Right renal cortex interstitium (tissue), 3 donors: ENCODE measurements at regions not wholly inside any gene's neighbourhood (a gene's known extent, or its start where the extent isn't known, plus 50 kb on each side); places are given as distances from the start of the nearest gene placed in this dataset.

Experiments
- DNase-seq, 3 donors: peaks; one replicate each; pipeline ENCODE4 v3.0.0-alpha.2; 2013; ENCODE audit warnings: low read depth in 3 of 3, low spot score in 2 of 3

DNA sequence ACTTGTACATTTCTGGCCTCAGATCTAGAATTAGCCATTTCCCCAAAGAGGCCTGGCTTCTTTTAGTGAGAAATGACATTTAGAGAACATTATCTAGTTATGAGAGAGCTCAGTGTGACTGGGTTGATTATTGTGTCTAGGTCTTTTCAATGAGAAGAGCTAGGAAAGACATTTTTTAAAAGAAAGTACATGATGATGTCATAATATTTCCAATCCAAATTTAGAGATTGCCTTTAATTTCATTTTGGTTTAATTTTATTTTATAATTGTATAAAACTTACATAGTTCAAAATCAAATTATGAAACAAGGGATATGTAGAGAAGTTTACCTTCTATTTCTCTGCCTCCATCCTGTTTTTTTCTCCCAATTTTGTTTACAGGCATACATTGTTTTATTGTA lies 354.9 kb downstream of the TMEM135 start:
- DNase-seq: no peak

DNA sequence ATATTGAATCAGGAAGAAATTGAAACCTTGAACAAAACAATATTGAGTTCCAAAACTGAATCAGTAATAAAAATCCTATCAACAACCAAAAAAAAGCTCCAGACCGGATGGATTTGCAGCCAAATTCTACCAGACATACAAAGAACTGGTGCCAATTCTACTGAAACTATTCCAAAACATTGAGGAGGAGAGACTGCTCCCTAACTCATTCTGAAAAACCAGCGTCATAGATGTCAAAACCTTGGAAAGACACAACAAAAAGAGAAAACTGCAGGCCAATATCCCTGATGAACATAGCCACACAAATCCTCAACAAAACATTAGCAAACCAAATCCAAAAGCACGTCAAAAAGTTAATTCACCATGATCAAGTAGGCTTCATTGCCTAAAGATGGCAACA lies 353.8 kb downstream of the TMEM135 start:
- no peak for DNase-seq

DNA sequence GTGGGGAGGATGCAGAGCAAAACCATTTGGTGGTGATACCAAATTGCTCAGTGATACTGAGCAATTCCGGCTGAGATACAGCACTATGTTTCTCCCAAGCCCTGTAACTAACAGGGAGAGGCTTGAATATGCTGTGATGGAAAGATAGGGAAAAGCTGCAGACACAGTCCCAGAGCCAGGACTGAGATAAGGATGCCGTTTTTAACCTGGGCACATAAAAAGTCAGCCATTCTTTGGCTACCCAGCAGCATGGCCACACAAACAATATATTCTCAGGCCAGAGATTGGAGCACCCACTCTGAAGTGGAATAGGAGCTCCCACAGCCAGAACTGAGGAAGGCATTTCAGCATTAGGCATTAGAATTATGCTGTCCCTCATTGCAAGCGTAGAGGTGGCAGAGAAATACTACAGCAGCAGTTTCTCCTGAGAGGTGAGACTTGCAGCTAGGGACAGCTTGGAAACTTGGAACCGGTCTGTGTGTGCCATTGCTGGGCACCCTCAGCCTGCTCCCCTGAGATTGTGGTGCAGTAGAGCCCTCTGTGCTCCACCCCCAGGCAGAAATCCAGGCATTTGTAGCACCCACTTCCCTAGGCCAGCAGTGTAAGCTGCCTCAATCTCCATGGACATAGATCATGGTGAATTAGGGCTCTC lies 346.5 kb downstream of the TMEM135 start:
- DNase-seq: no peak

DNA sequence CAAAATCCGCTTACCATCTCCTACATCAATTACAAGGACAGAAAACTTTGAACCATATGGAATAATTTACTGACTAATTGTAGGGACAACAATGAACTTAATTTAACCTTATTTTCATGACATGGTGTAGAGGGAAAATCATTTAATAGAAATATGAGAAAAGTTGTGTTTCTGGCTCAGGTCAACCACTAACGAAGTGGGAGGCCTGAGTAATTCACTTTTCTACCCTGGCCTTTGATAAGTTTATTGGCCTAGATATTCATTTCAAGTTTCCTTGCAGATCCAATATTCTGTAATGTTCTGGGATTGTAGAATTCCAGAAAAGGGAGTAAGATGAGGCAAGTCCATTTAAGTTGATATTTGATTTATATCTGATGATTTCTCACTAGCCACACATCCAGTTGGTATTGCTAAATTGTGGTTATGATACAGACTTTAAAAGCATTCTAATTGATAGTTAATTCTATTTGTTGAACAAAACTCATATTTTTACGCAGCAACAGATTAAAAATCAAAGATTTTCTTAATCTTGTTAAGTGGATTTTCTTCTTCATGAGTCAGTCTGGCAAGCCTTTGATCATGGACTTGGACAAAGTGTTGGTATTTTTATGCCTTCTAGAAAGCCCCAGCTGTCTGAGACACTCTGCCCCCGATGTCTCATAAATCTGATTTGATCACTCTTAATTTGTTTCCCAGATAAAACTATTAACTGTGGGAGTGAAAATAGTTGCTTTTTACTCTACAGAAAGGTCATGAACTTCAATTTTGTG lies 336.5 kb downstream of the TMEM135 start:
- peak in 1 of 3 donors; percentile 35 for DNase-seq
